Activated CD4-positive, alpha-beta T cell treated with anti-CD3 and anti-CD28 coated beads, Interleukin-2, amount 10 ng/mL, durations not matched to agents 24 days and 14 days (primary cell): ENCODE measurements at regions not wholly inside any gene's neighbourhood (a gene's known extent, or its start where the extent isn't known, plus 50 kb on each side); places are given as distances from the start of the nearest gene placed in this dataset.
"Not testable (repeated sequence)": the region's sequence is repeated elsewhere in the genome, so short reads cannot be mapped to it uniquely, and the experiment has no call there.

ENCODE experiments used
- DNase-seq: peaks from one replicate; pipeline ENCODE4 v3.0.0; 2022
- H3K27ac Mint-ChIP-seq: one replicate; pipeline ENCODE4 v1.8.0; 2022; ENCODE audit warnings: mild to moderate bottlenecking, mixed read lengths
- H3K27me3 Mint-ChIP-seq: one replicate; pipeline ENCODE4 v1.8.0; 2022; ENCODE audit warnings: mixed read lengths
- H3K36me3 Mint-ChIP-seq: one replicate; pipeline ENCODE4 v1.8.0; 2022; ENCODE audit warnings: low read depth, mild to moderate bottlenecking, mixed read lengths
- H3K4me1 Mint-ChIP-seq: one replicate; pipeline ENCODE4 v1.8.0; 2021; ENCODE audit warnings: mixed read lengths
- H3K4me3 Mint-ChIP-seq: one replicate; pipeline ENCODE4 v1.8.0; 2022; ENCODE audit warnings: mild to moderate bottlenecking, moderate library complexity, mixed read lengths
- H3K9me3 Mint-ChIP-seq: one replicate; pipeline ENCODE4 v1.8.0; 2021; ENCODE audit warnings: mixed read lengths
- intact Hi-C: fragments of 100-400 bp; cut with micrococcal nuclease; formaldehyde crosslinking; loops from one replicate; pipeline ENCODE4 v1.15.1; 2023

- peak; percentile 70 for DNase-seq
- peaks cover 56% of the 10 kb centered on the region for H3K4me1 Mint-ChIP-seq
- H3K27me3 Mint-ChIP-seq: peaks cover 4% of the 10 kb centered on the region
- H3K4me3 Mint-ChIP-seq: peak overlapping the region; percentile 79
- peaks cover 22% of the 10 kb centered on the region for H3K36me3 Mint-ChIP-seq
- intact Hi-C loops: loop anchor here (5.0 kb wide), 2 partner anchors 35 to 160 kb away; no protein-coding TSS in a partner anchor
- H3K9me3 Mint-ChIP-seq: peaks cover 36% of the 10 kb centered on the region
- H3K27ac Mint-ChIP-seq: peak overlapping the region; percentile 83
Observed at GRCh38 chr7:3117488-3118231, 74.0 kb upstream of the CARD11 start.

GRCh38 chr7:3119352-3119927 lies 75.8 kb upstream of the CARD11 start:
- Mint-ChIP-seq H3K9me3 (peaks cover 24% of the 10 kb centered on the region), H3K4me1 (peaks cover 46% of the 10 kb centered on the region), H3K36me3 (peaks cover 14% of the 10 kb centered on the region)
- not testable (repeated sequence) for H3K4me3 Mint-ChIP-seq, DNase-seq, H3K27me3 Mint-ChIP-seq, H3K27ac Mint-ChIP-seq
- intact Hi-C loops: loop anchor here (5.0 kb wide), 2 partner anchors 33 to 162 kb away; no protein-coding TSS in a partner anchor

- no peak for DNase-seq
- peaks cover 11% of the 10 kb centered on the region for H3K36me3 Mint-ChIP-seq
- H3K9me3 Mint-ChIP-seq: peaks cover 20% of the 10 kb centered on the region
- intact Hi-C loops: loop anchor here (5.0 kb wide), 2 partner anchors 32 to 163 kb away; no protein-coding TSS in a partner anchor
- peak overlapping the region; percentile 5 for H3K4me3 Mint-ChIP-seq
- peaks cover 5% of the 10 kb centered on the region for H3K27me3 Mint-ChIP-seq
- H3K4me1 Mint-ChIP-seq: peaks cover 44% of the 10 kb centered on the region
- H3K27ac Mint-ChIP-seq: peak overlapping the region; percentile 27
Observed at GRCh38 chr7:3119963-3120362, 76.3 kb upstream of the CARD11 start.

GRCh38 chr7:3120513-3120912 lies 76.8 kb upstream of the CARD11 start:
- DNase-seq: peak; percentile 67
- Mint-ChIP-seq H3K36me3 (peaks cover 7% of the 10 kb centered on the region), H3K9me3 (peaks cover 15% of the 10 kb centered on the region), H3K27ac (no peak overlapping the region), H3K4me3 (no peak overlapping the region), H3K27me3 (peaks cover 5% of the 10 kb centered on the region), H3K4me1 (peaks cover 40% of the 10 kb centered on the region)
- intact Hi-C loops: no loop called here

- peaks cover 6% of the 10 kb centered on the region for H3K9me3 Mint-ChIP-seq
- peaks cover 5% of the 10 kb centered on the region for H3K27me3 Mint-ChIP-seq
- intact Hi-C loops: no loop called here
- H3K4me1 Mint-ChIP-seq: no peaks in the 10 kb centered on the region
- no peak overlapping the region for H3K4me3 Mint-ChIP-seq
- no peak for DNase-seq
- peak overlapping the region; percentile 2 for H3K27ac Mint-ChIP-seq
- no peaks in the 10 kb centered on the region for H3K36me3 Mint-ChIP-seq
Observed at GRCh38 chr7:3128857-3129490, 85.3 kb upstream of the CARD11 start.

- no peak for DNase-seq
- intact Hi-C loops: no loop called here
- H3K4me3 Mint-ChIP-seq: no peak overlapping the region
- peaks cover 5% of the 10 kb centered on the region for H3K4me1 Mint-ChIP-seq
- H3K9me3 Mint-ChIP-seq: peaks cover 16% of the 10 kb centered on the region
- H3K27ac Mint-ChIP-seq: no peak overlapping the region
- H3K36me3 Mint-ChIP-seq: no peaks in the 10 kb centered on the region
- peaks cover 9% of the 10 kb centered on the region for H3K27me3 Mint-ChIP-seq
Observed at GRCh38 chr7:3133811-3134385, 90.2 kb upstream of the CARD11 start.

- Mint-ChIP-seq H3K36me3 (no peaks in the 10 kb centered on the region), H3K4me3 (no peak overlapping the region), H3K27me3 (peaks cover 8% of the 10 kb centered on the region), H3K4me1 (peaks cover 5% of the 10 kb centered on the region), H3K27ac (no peak overlapping the region), H3K9me3 (peaks cover 13% of the 10 kb centered on the region)
- no peak for DNase-seq
- intact Hi-C loops: no loop called here
Observed at GRCh38 chr7:3134745-3135144, 91.1 kb upstream of the CARD11 start.

- H3K36me3 Mint-ChIP-seq: no peaks in the 10 kb centered on the region
- H3K9me3 Mint-ChIP-seq: peaks cover 13% of the 10 kb centered on the region
- H3K27ac Mint-ChIP-seq: no peak overlapping the region
- intact Hi-C loops: no loop called here
- peaks cover 8% of the 10 kb centered on the region for H3K27me3 Mint-ChIP-seq
- H3K4me3 Mint-ChIP-seq: no peak overlapping the region
- DNase-seq: no peak
- peaks cover 5% of the 10 kb centered on the region for H3K4me1 Mint-ChIP-seq
Observed at GRCh38 chr7:3135626-3136025, 92.0 kb upstream of the CARD11 start.

GRCh38 chr7:3138206-3138605 lies 94.5 kb upstream of the CARD11 start:
- intact Hi-C loops: no loop called here
- DNase-seq: no peak
- H3K36me3 Mint-ChIP-seq: no peaks in the 10 kb centered on the region

GRCh38 chr7:3138997-3139396 lies 95.3 kb upstream of the CARD11 start:
- no peaks in the 10 kb centered on the region for H3K36me3 Mint-ChIP-seq
- intact Hi-C loops: no loop called here
- H3K4me1 Mint-ChIP-seq: peaks cover 5% of the 10 kb centered on the region
- no peak overlapping the region for H3K4me3 Mint-ChIP-seq
- no peak overlapping the region for H3K27ac Mint-ChIP-seq
- no peak for DNase-seq
- peaks cover 14% of the 10 kb centered on the region for H3K27me3 Mint-ChIP-seq
- H3K9me3 Mint-ChIP-seq: peaks cover 10% of the 10 kb centered on the region

More at GRCh38 chr7:3138206-3138605, 94.5 kb upstream of the CARD11 start:
- Mint-ChIP-seq H3K27me3 (peaks cover 11% of the 10 kb centered on the region), H3K9me3 (peaks cover 10% of the 10 kb centered on the region), H3K27ac (no peak overlapping the region), H3K4me1 (peaks cover 5% of the 10 kb centered on the region), H3K4me3 (no peak overlapping the region)

GRCh38 chr7:3140834-3141233 lies 97.2 kb upstream of the CARD11 start:
- Mint-ChIP-seq H3K9me3 (peaks cover 5% of the 10 kb centered on the region), H3K27ac (no peak overlapping the region), H3K27me3 (peaks cover 13% of the 10 kb centered on the region), H3K4me1 (no peaks in the 10 kb centered on the region), H3K4me3 (no peak overlapping the region), H3K36me3 (no peaks in the 10 kb centered on the region)
- no peak for DNase-seq
- intact Hi-C loops: no loop called here

- no peak for DNase-seq
- intact Hi-C loops: no loop called here
- H3K9me3 Mint-ChIP-seq: peaks cover 5% of the 10 kb centered on the region
Observed at GRCh38 chr7:3141326-3141725, 97.7 kb upstream of the CARD11 start.

GRCh38 chr7:3143869-3144775 lies 100.5 kb upstream of the CARD11 start:
- Mint-ChIP-seq H3K36me3 (no peaks in the 10 kb centered on the region), H3K27ac (no peak overlapping the region), H3K27me3 (peaks cover 16% of the 10 kb centered on the region), H3K4me1 (peaks cover 6% of the 10 kb centered on the region), H3K4me3 (no peak overlapping the region), H3K9me3 (no peaks in the 10 kb centered on the region)
- intact Hi-C loops: no loop called here
- no peak for DNase-seq

More at GRCh38 chr7:3141326-3141725, 97.7 kb upstream of the CARD11 start:
- Mint-ChIP-seq H3K36me3 (no peaks in the 10 kb centered on the region), H3K4me3 (no peak overlapping the region), H3K27me3 (peaks cover 11% of the 10 kb centered on the region), H3K4me1 (no peaks in the 10 kb centered on the region), H3K27ac (no peak overlapping the region)
